WTC11 (cell line): ENCODE measurements at regions not wholly inside any gene's neighbourhood (a gene's known extent, or its start where the extent isn't known, plus 50 kb on each side); places are given as distances from the start of the nearest gene placed in this dataset.

ENCODE experiments used
- ATAC-seq: fragments of 200-7000 bp; cut with Tn5 transposase; 2 replicates; pipeline ENCODE4 v1.10.0; 2021; ENCODE audit warnings: mild to moderate bottlenecking, moderate library complexity
- CTCF ChIA-PET: fragments of 300-600 bp; sonication (Branson Sonifier 250); formaldehyde crosslinking; loops from one replicate; lab custom pipeline; 2021; ENCODE audit warnings: antibody characterized with exemption; lab: Charles Lee
- POLR2A ChIA-PET: fragments of 350-600 bp; sonication (Branson Sonifier 250); formaldehyde crosslinking; loops from one replicate; lab custom pipeline; 2021; ENCODE audit warnings: antibody characterized with exemption; lab: Charles Lee
- DNase-seq: peaks from one replicate; pipeline ENCODE4 v3.0.0; 2021; ENCODE audit warnings: low spot score
- H3K27ac Mint-ChIP-seq: 2 replicates; pipeline ENCODE4 v1.8.0; 2021; ENCODE audit warnings: mixed read lengths
- H3K27me3 Mint-ChIP-seq: 2 replicates; pipeline ENCODE4 v1.8.0; 2021; ENCODE audit warnings: low read depth, mild to moderate bottlenecking, moderate library complexity, mixed read lengths
- H3K36me3 Mint-ChIP-seq: 2 replicates; pipeline ENCODE4 v1.8.0; 2021; ENCODE audit warnings: mixed read lengths
- H3K4me1 Mint-ChIP-seq: 2 replicates; pipeline ENCODE4 v1.8.0; 2022; ENCODE audit warnings: mixed read lengths
- H3K4me3 Mint-ChIP-seq: 2 replicates; pipeline ENCODE4 v1.8.0; 2021; ENCODE audit warnings: mild to moderate bottlenecking, moderate library complexity, mixed read lengths
- H3K9me3 Mint-ChIP-seq: 2 replicates; pipeline ENCODE4 v1.8.0; 2021; ENCODE audit warnings: mixed read lengths
- ATF1 ChIP-seq: sonication (generic); formaldehyde crosslinking; IDR thresholded peaks from 2 replicates; pipeline ENCODE4 v1.8.1; 2023; ENCODE audit warnings: mild to moderate bottlenecking, moderate library complexity, missing genetic modification reagents
- HMGA2 ChIP-seq: fragments of 250-450 bp; sonication (Bioruptor Pico); IDR thresholded peaks from 2 replicates; pipeline ENCODE4 v1.4.0; 2021; ENCODE audit warnings: mild to moderate bottlenecking, moderate library complexity
- MAX ChIP-seq: sonication (generic); formaldehyde crosslinking; IDR thresholded peaks from 2 replicates; pipeline ENCODE4 v1.8.0; 2022; ENCODE audit warnings: mild to moderate bottlenecking, missing genetic modification reagents
- NR3C1 ChIP-seq: sonication (generic); formaldehyde crosslinking; conservative IDR thresholded peaks from 2 replicates; pipeline ENCODE4 v1.8.1; 2023; ENCODE audit warnings: low read depth, mild to moderate bottlenecking, missing genetic modification reagents
- PRDM15 ChIP-seq: sonication (generic); formaldehyde crosslinking; IDR thresholded peaks from 2 replicates; pipeline ENCODE4 v1.8.0; 2022; ENCODE audit warnings: missing genetic modification reagents
- RORB ChIP-seq: fragments of 250-450 bp; sonication (Bioruptor Pico); IDR thresholded peaks from 2 replicates; pipeline ENCODE4 v1.9.0; 2021; ENCODE audit warnings: mild to moderate bottlenecking
- ZBTB21 ChIP-seq: sonication (generic); formaldehyde crosslinking; IDR thresholded peaks from 2 replicates; pipeline ENCODE4 v1.8.1; 2023; ENCODE audit warnings: mild to moderate bottlenecking, missing genetic modification reagents, borderline replicate concordance
- ZNF121 ChIP-seq: sonication (generic); formaldehyde crosslinking; IDR thresholded peaks from 2 replicates; pipeline ENCODE4 v1.8.0; 2023; ENCODE audit warnings: missing genetic modification reagents
- ZNF232 ChIP-seq: sonication (generic); formaldehyde crosslinking; IDR thresholded peaks from 2 replicates; pipeline ENCODE4 v1.8.0; 2022; ENCODE audit warnings: mild to moderate bottlenecking, missing genetic modification reagents
- ZNF263 ChIP-seq: sonication (generic); formaldehyde crosslinking; IDR thresholded peaks from 2 replicates; pipeline ENCODE4 v1.8.1; 2022; ENCODE audit warnings: low read depth, mild to moderate bottlenecking, moderate library complexity, missing genetic modification reagents
- ZNF425 ChIP-seq: fragments of 250-450 bp; sonication (Bioruptor Pico); conservative IDR thresholded peaks from 2 replicates; pipeline ENCODE4 v1.9.0; 2021; ENCODE audit warnings: mild to moderate bottlenecking
- TF ChIP-seq, protein P1 (sequence below): sonication (generic); formaldehyde crosslinking; IDR thresholded peaks from 2 replicates; pipeline ENCODE4 v1.8.1; 2022; ENCODE audit warnings: missing genetic modification reagents, borderline replicate concordance
- TF ChIP-seq, protein P2 (sequence below): fragments of 250-450 bp; sonication (Bioruptor Pico); IDR thresholded peaks from 2 replicates; pipeline ENCODE4 v1.9.0; 2021; ENCODE audit warnings: mild to moderate bottlenecking
- TF ChIP-seq, protein P3 (sequence below): fragments of 250-450 bp; sonication (Bioruptor Pico); IDR thresholded peaks from 2 replicates; pipeline ENCODE4 v1.9.0; 2021; ENCODE audit warnings: moderate library complexity, mild to moderate bottlenecking, inconsistent platforms, borderline replicate concordance
- TF ChIP-seq, protein P4 (sequence below): sonication (generic); formaldehyde crosslinking; IDR thresholded peaks from 2 replicates; pipeline ENCODE4 v1.8.1; 2023; ENCODE audit warnings: mild to moderate bottlenecking, missing genetic modification reagents

GRCh38 chr1:216944864-216945510 is 221.8 kb upstream of the ESRRG start:
- H3K9me3 Mint-ChIP-seq, result 0 out of 2 replicates have a peak, but pooled peaks cover 4% of the 10 kb centered on the region
- peaks cover 66% of the 10 kb centered on the region for H3K4me1 Mint-ChIP-seq
- peak overlapping the region; percentile 55 for H3K4me3 Mint-ChIP-seq
- no peaks in the 10 kb centered on the region for H3K36me3 Mint-ChIP-seq
- no peak for DNase-seq
- TF ChIP-seq MAX (no peak), ZNF232 (no peak)
- TF ChIP-seq, protein P1, sequence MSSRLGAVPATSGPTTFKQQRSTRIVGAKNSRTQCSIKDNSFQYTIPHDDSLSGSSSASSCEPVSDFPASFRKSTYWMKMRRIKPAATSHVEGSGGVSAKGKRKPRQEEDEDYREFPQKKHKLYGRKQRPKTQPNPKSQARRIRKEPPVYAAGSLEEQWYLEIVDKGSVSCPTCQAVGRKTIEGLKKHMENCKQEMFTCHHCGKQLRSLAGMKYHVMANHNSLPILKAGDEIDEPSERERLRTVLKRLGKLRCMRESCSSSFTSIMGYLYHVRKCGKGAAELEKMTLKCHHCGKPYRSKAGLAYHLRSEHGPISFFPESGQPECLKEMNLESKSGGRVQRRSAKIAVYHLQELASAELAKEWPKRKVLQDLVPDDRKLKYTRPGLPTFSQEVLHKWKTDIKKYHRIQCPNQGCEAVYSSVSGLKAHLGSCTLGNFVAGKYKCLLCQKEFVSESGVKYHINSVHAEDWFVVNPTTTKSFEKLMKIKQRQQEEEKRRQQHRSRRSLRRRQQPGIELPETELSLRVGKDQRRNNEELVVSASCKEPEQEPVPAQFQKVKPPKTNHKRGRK (CRISPR knock-in tag), result no peak
- TF ChIP-seq, protein P2, sequence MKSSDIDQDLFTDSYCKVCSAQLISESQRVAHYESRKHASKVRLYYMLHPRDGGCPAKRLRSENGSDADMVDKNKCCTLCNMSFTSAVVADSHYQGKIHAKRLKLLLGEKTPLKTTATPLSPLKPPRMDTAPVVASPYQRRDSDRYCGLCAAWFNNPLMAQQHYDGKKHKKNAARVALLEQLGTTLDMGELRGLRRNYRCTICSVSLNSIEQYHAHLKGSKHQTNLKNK (CRISPR knock-in tag), result no peak
- CTCF ChIA-PET, result interaction anchor here (0.5 to 1.7 kb wide), 8 partner anchors 9 to 1881 kb away, joined by 3 to 11 read pairs (median 4); no protein-coding TSS in a partner anchor
- no peaks in the 10 kb centered on the region for H3K27me3 Mint-ChIP-seq
- peak; percentile 81 for ATAC-seq
- POLR2A ChIA-PET, result interaction anchor here (0.5 kb wide), 1 partner anchor 1638 kb away, joined by 5 read pairs; no protein-coding TSS in a partner anchor
- H3K27ac Mint-ChIP-seq, result peak overlapping the region; percentile 97

DNA sequence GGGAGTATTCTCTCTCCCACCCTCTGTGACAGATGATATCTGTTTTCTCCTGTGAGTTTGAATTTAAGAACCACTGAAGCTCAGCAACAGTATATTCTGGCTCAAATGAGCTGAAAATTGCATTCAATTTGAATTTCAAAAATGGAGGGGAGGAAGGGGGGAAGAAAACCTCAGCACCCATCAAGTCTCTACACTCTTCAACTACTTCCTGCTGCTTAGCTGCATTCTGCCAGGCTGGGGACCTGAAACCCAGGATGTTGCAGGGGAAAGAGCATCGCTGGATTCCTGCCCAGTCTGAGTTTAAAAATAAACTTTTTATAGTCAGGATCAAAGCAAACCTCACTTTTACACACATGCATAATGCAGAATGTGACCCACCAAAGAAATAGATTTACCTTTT is 214.3 kb upstream of the ESRRG start:
- no peak for DNase-seq
- no peak for TF ChIP-seq ZBTB21
- ATAC-seq, result peak; percentile 84
- Mint-ChIP-seq H3K9me3 (0 out of 2 replicates have a peak, but pooled peaks cover 4% of the 10 kb centered on the region), H3K27ac (peak overlapping the region; percentile 90), H3K36me3 (no peaks in the 10 kb centered on the region), H3K4me1 (peaks cover 54% of the 10 kb centered on the region), H3K27me3 (no peaks in the 10 kb centered on the region), H3K4me3 (peak overlapping the region; percentile 16; the same call in 1 of the 2 replicates)
- POLR2A ChIA-PET, result no interaction called here
- CTCF ChIA-PET, result interaction anchor here (1.1 to 1.2 kb wide), 2 partner anchors 122 to 187 kb away, joined by 3 read pairs; no protein-coding TSS in a partner anchor

DNA sequence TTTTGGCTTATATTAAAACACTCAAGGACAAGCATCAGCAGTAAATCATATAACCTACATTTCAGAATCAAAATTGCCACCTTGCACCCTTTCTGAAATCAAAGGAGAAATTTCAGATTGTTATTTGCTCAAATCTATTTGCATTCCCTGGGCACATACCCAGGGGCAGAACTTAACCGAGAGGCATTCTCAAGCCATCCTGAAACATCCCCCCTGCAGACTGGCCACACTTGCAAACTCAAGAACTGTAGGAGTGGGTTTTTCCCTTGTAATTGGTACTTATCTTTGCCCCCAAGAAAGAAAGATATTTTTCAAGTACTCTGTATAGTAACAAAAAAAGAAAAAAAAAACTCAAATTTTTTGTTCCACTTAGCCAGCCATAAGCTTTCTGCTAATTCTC is 213.6 kb upstream of the ESRRG start:
- H3K4me3 Mint-ChIP-seq, result no peak overlapping the region
- H3K4me1 Mint-ChIP-seq, result peaks cover 57% of the 10 kb centered on the region
- no peak for DNase-seq
- ATAC-seq, result peak; percentile 59
- H3K27me3 Mint-ChIP-seq, result no peaks in the 10 kb centered on the region
- 0 out of 2 replicates have a peak, but pooled peaks cover 3% of the 10 kb centered on the region for H3K9me3 Mint-ChIP-seq
- peak overlapping the region; percentile 90; the same call in 1 of the 2 replicates for H3K27ac Mint-ChIP-seq
- ChIA-PET CTCF (interaction anchor here (1.1 to 3.0 kb wide), 3 partner anchors 8 to 187 kb away, joined by 3 to 11 read pairs (median 3); no protein-coding TSS in a partner anchor), POLR2A (no interaction called here)
- H3K36me3 Mint-ChIP-seq, result no peaks in the 10 kb centered on the region
- TF ChIP-seq NR3C1 (CRISPR knock-in tag), result no peak
- TF ChIP-seq ZNF121 (CRISPR knock-in tag), result no peak
- TF ChIP-seq PRDM15, result no peak
- TF ChIP-seq ATF1 (CRISPR knock-in tag), result no peak
- no peak for TF ChIP-seq ZNF425 (CRISPR knock-in tag)
- TF ChIP-seq HMGA2 (CRISPR knock-in tag), result no peak
- TF ChIP-seq, protein P3, sequence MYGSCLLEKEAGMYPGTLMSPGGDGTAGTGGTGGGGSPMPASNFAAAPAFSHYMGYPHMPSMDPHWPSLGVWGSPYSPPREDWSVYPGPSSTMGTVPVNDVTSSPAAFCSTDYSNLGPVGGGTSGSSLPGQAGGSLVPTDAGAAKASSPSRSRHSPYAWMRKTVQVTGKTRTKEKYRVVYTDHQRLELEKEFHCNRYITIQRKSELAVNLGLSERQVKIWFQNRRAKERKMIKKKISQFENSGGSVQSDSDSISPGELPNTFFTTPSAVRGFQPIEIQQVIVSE, result no peak
- TF ChIP-seq, protein P1 (CRISPR knock-in tag), result no peak
- TF ChIP-seq RORB (CRISPR knock-in tag), result no peak
- TF ChIP-seq, protein P4, sequence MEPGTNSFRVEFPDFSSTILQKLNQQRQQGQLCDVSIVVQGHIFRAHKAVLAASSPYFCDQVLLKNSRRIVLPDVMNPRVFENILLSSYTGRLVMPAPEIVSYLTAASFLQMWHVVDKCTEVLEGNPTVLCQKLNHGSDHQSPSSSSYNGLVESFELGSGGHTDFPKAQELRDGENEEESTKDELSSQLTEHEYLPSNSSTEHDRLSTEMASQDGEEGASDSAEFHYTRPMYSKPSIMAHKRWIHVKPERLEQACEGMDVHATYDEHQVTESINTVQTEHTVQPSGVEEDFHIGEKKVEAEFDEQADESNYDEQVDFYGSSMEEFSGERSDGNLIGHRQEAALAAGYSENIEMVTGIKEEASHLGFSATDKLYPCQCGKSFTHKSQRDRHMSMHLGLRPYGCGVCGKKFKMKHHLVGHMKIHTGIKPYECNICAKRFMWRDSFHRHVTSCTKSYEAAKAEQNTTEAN, result no peak
- no peak for TF ChIP-seq ZNF263
